ENCODE measurements at regions not wholly inside any gene's neighbourhood (a gene's known extent, or its start where the extent isn't known, plus 50 kb on each side); places are given as distances from the start of the nearest gene placed in this dataset.

DNA sequence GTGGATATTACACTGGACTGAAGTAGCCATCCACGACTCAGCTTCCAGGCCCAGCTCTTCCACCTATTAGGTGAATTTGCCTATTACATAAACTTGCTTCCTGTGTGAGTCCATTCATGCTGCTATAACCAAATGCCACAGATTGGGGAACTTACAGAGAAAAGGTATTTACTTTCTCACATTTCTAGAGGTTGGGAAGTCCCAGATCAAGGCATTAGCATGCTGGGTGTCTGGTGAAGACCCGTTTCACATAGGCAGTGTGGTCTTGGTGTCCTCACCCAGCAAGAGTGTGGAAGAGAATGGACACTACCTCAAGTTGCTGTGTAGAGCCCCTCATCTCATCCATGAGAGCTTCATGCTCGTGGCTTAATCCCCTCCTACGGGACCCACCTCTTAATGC lies 282.6 kb downstream of the IRX1 start:
- ChIA-PET CTCF (no interaction called here), POLR2A (no interaction called here)
- no peaks in the 10 kb centered on the region for H3K27me3 Mint-ChIP-seq
- ATAC-seq (ENCODE audit: low read depth) (no peak), DNase-seq (no peak)
- H3K36me3 Mint-ChIP-seq (ENCODE audit: low read depth), result no peaks in the 10 kb centered on the region
- no peak overlapping the region for H3K27ac Mint-ChIP-seq
- H3K4me3 Mint-ChIP-seq, result no peak overlapping the region
- peaks cover 11% of the 10 kb centered on the region for H3K9me3 Mint-ChIP-seq
- intact Hi-C loops (cut with micrococcal nuclease), result no loop called here
- no peak for TF ChIP-seq CTCF (IDR thresholded peaks at IDR 0.05)
- no peaks in the 10 kb centered on the region for H3K4me1 Mint-ChIP-seq

DNA sequence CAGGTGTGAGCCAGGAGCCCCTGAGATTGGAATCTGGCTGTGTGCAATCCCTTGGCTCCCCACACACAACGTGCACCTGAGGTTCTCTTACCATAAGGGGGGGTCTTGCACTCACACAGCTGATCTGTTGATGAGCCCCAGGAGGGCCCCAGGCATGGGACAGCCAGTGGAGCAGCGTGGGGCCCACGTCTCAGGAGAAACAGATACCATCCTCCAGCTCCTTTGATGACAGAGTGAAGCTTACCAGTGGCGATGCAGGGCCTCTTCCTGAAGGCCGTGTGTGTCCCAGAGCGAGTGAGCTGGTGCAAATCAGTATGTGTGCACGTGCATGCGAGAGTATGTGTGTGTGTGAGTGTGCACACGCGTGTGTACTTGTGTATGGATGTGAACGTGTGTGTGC lies 287.4 kb downstream of the IRX1 start:
- intact Hi-C loops (cut with micrococcal nuclease), result no loop called here
- Mint-ChIP-seq H3K36me3 (ENCODE audit: low read depth) (no peaks in the 10 kb centered on the region), H3K27me3 (no peaks in the 10 kb centered on the region), H3K4me3 (no peak overlapping the region), H3K27ac (no peak overlapping the region), H3K4me1 (peaks cover 3% of the 10 kb centered on the region), H3K9me3 (peaks cover 5% of the 10 kb centered on the region)
- ChIA-PET CTCF (no interaction called here), POLR2A (no interaction called here)
- DNase-seq (no peak), ATAC-seq (ENCODE audit: low read depth) (no peak)
- no peak for TF ChIP-seq CTCF (IDR thresholded peaks at IDR 0.05)

DNA sequence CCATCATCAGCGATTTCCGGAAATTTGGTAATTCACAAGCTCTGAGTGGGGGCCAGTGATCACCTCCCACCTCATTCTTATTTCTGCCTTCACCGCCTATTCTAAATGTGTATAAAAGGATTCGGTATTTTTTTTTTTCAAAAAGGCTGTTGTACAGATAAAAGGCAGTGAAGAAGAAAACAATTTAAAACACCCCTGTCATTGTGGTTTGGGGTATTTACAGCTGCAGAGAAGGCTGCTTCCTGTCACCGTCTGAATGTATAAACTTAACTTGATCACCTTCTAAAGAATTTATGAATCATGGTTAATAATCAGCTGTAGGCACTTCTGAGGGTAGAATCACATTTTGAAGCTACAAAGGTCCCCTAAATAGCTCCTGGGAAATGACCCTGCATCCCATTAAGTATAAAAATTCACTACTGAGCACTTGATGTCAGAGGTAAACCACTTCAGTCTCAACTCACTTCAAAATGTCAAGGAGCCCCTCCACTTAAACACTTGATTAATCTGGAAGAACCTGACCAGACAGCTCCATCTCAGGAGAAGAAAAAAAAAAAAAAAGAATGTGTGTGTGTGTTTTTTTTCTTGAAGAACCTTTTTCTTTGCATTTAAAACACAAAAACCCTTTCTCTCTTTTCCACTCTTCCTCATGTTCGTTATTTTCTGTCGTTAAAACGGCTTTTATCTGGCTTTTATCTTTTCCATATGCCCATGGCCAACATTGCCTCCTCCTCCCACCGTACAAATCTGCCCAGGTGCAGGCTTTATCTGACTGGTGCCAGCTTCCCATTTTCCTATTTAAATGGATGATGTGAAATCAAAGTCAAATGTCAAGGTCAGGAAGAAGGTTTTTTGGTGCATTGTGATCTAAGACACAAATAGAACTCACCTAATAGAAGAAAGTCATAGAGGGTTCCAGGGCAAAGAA lies 291.2 kb downstream of the IRX1 start:
- intact Hi-C loops (cut with micrococcal nuclease), result no loop called here
- peaks cover 2% of the 10 kb centered on the region for H3K9me3 Mint-ChIP-seq
- ChIA-PET CTCF (no interaction called here), POLR2A (no interaction called here)
- ATAC-seq (ENCODE audit: low read depth) (no peak), DNase-seq (no peak)
- TF ChIP-seq CTCF (IDR thresholded peaks at IDR 0.05), result no peak
- H3K36me3 Mint-ChIP-seq (ENCODE audit: low read depth), result no peaks in the 10 kb centered on the region
- no peak overlapping the region for H3K27ac Mint-ChIP-seq
- H3K4me1 Mint-ChIP-seq, result peaks cover 3% of the 10 kb centered on the region
- no peak overlapping the region for H3K4me3 Mint-ChIP-seq
- no peaks in the 10 kb centered on the region for H3K27me3 Mint-ChIP-seq

DNA sequence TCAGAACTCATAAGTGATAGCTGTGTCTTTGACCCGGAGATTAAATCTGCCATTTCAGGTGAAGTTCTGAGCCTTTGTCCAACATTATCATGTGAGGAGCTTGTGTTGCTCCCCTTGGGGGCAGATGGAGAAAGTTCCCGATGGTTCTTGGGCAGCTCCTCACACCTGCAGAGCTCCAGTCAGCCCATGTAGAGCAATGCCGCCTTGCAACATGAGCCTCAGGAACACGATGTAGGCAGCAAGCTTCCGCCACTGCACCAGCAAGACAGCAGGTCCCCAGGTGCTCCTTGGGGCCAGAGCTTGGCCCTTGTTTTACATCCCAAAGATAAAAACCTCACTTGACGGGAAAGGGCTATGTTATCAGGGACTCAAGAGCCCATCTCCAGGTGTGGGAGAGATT lies 292.7 kb downstream of the IRX1 start:
- ChIA-PET CTCF (no interaction called here), POLR2A (no interaction called here)
- H3K27me3 Mint-ChIP-seq, result no peaks in the 10 kb centered on the region
- H3K36me3 Mint-ChIP-seq (ENCODE audit: low read depth), result no peaks in the 10 kb centered on the region
- H3K4me1 Mint-ChIP-seq, result peaks cover 3% of the 10 kb centered on the region
- intact Hi-C loops (cut with micrococcal nuclease), result no loop called here
- DNase-seq (no peak), ATAC-seq (ENCODE audit: low read depth) (no peak)
- TF ChIP-seq CTCF (IDR thresholded peaks at IDR 0.05), result no peak
- H3K27ac Mint-ChIP-seq, result no peak overlapping the region
- peaks cover 4% of the 10 kb centered on the region for H3K9me3 Mint-ChIP-seq
- no peak overlapping the region for H3K4me3 Mint-ChIP-seq

GRCh38 chr5:3889412-3890142 lies 293.9 kb downstream of the IRX1 start:
- no peak overlapping the region for H3K4me3 Mint-ChIP-seq
- ChIA-PET CTCF (no interaction called here), POLR2A (no interaction called here)
- peaks cover 4% of the 10 kb centered on the region for H3K9me3 Mint-ChIP-seq
- H3K27ac Mint-ChIP-seq, result no peak overlapping the region
- no peaks in the 10 kb centered on the region for H3K27me3 Mint-ChIP-seq
- no peak for ATAC-seq (ENCODE audit: low read depth)
- no peak for DNase-seq
- intact Hi-C loops (cut with micrococcal nuclease), result no loop called here
- TF ChIP-seq CTCF (IDR thresholded peaks at IDR 0.05), result no peak
- H3K4me1 Mint-ChIP-seq, result peaks cover 3% of the 10 kb centered on the region
- H3K36me3 Mint-ChIP-seq (ENCODE audit: low read depth), result no peaks in the 10 kb centered on the region

All from activated B cell treated with CpG ODN at 0.5 μM for 24 hours (primary cell).